Esophagus muscularis mucosa (tissue), 4 donors: ENCODE measurements at regions not wholly inside any gene's neighbourhood (a gene's known extent, or its start where the extent isn't known, plus 50 kb on each side); places are given as distances from the start of the nearest gene placed in this dataset.

Experiments
- DNase-seq: peaks from one replicate; pipeline ENCODE4 v3.0.0-alpha.2; 2017; ENCODE audit errors: extremely low spot score
- H3K27ac ChIP-seq, 4 donors: fragments of 200-600 bp; sonication (generic); replicated peaks in 1 of 4; 1 replicate in 3 of 4; 2 replicates in 1 of 4; pipeline ENCODE4 v1.5.1; 2016 to 2019; ENCODE audit warnings: mild to moderate bottlenecking in 1 of 4
- H3K27me3 ChIP-seq, 4 donors: fragments of 200-600 bp; sonication (generic); one replicate each; pipeline versions ENCODE4 v1.5.1 to v1.6.0; 2016 to 2019
- H3K36me3 ChIP-seq, 4 donors: fragments of 200-600 bp; sonication (generic); one replicate each; pipeline ENCODE4 v1.5.1; 2016 to 2019
- H3K4me1 ChIP-seq, 4 donors: fragments of 200-600 bp; sonication (generic); one replicate each; pipeline ENCODE4 v1.5.1; 2016 to 2019
- H3K4me3 ChIP-seq, 4 donors: fragments of 200-600 bp; sonication (generic); 1 replicate in 2 of 4; 2 replicates in 2 of 4; pipeline ENCODE4 v1.5.1; 2016 to 2019; ENCODE audit warnings: mild to moderate bottlenecking in 4 of 4, moderate library complexity in 1 of 4
- H3K9me3 ChIP-seq, 4 donors: fragments of 200-600 bp; sonication (generic); 1 replicate in 3 of 4; 2 replicates in 1 of 4; pipeline ENCODE4 v1.5.1; 2016 to 2019
- CTCF ChIP-seq, 3 experiments: fragments of 200-600 bp in 2 of 3; fragments of 450-650 bp in 1 of 3; sonication (generic) in 2 of 3; IDR thresholded peaks; one replicate each; pipeline ENCODE4 v1.5.1; 2017 to 2019; ENCODE audit warnings: antibody characterized with exemption in 3 of 3, mild to moderate bottlenecking in 2 of 3, moderate library complexity in 1 of 3
- EP300 ChIP-seq: sonication (generic); formaldehyde crosslinking; IDR thresholded peaks from one replicate; pipeline ENCODE4 v1.6.1; 2017; ENCODE audit warnings: antibody characterized with exemption
- POLR2A ChIP-seq: fragments of 450-650 bp; IDR thresholded peaks from one replicate; pipeline ENCODE4 v1.6.1; 2017; ENCODE audit warnings: antibody characterized with exemption, moderate library complexity, mild to moderate bottlenecking, low read depth
- POLR2AphosphoS5 ChIP-seq, 2 donors: sonication (generic); formaldehyde crosslinking; IDR thresholded peaks; one replicate each; pipeline ENCODE4 v1.6.1; 2017; ENCODE audit warnings: antibody characterized with exemption in 2 of 2
- WGBS: methylation state at CpG from one replicate; pipeline ENCODE4 v1.1.5; 2018; 5-methylcytosine and 5-hydroxymethylcytosine counted together
- intact Hi-C: fragments of 100-400 bp; cut with DNase I; formaldehyde crosslinking; loops from one replicate; pipeline ENCODE4 v1.15.1; 2023

GRCh38 chr10:125281091-125281490 is 120.7 kb upstream of the CTBP2 start:
- Histone ChIP-seq H3K27ac (no peak overlapping the region), H3K4me3 (no peak overlapping the region), H3K27me3 (peaks cover 0 to 11% (median 0%) of the 10 kb centered on the region in 4 donors), H3K4me1 (no peaks in the 10 kb centered on the region), H3K36me3 (no peaks in the 10 kb centered on the region), H3K9me3 (peaks cover 0 to 12% (median 5%) of the 10 kb centered on the region in 4 donors)
- TF ChIP-seq POLR2AphosphoS5 (IDR thresholded peaks at IDR 0.05) (no peak), EP300 (no peak), POLR2A (no peak), CTCF (IDR thresholded peaks at IDR 0.05) (no peak)
- DNase-seq: no peak
- intact Hi-C loops: no loop called here
- 76% methylated on average over 6 of the region's 6 CpGs for WGBS

DNA sequence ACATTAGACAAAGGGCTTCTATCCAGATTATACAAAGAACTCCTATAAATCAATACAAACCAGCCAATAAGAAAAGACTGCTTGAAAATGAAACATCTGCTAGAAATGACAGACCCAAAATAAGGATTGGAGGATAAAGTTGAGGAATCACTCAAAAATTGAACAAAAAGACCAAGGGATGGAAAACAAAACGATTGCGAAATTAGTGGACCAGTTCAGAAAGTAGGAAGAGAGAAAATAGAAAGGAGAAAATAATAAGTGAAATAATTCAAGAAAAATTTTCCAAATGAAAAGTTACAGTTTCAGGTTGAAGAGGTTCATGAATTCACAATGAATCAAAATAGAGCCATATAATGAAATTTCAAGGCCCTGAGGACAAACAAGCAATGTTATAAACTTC is 115.8 kb upstream of the CTBP2 start:
- Histone ChIP-seq H3K4me1 (no peaks in the 10 kb centered on the region), H3K27ac (no peak overlapping the region), H3K36me3 (no peaks in the 10 kb centered on the region), H3K27me3 (no peaks in the 10 kb centered on the region), H3K9me3 (peaks cover 0 to 19% (median 6%) of the 10 kb centered on the region in 4 donors), H3K4me3 (no peak overlapping the region)
- 89% methylated on average over 2 of the region's 2 CpGs for WGBS
- intact Hi-C loops: no loop called here
- no peak for DNase-seq
- no peak for TF ChIP-seq CTCF (IDR thresholded peaks at IDR 0.05)
- no peak for TF ChIP-seq POLR2AphosphoS5 (IDR thresholded peaks at IDR 0.05)
- no peak for TF ChIP-seq POLR2A
- no peak for TF ChIP-seq EP300

DNA sequence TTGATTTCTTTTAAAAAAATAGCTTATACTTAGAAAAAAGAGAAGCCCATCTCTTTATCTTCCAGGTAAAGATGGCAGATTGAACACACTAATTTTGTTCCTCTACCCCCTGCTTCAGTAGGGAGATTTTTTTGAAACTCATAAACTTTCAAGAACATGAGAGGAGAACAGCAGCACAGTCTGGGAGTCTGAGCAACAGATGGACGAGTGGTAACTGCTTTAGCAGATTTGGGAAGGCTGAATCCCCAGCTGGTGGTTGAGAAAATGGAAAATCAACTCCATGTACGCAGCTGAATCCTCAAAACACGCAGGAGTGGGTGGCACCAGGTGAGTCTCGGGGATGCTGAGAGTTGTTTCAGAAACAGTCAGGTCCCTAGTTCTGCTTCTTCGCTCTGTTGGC is 114.6 kb upstream of the CTBP2 start:
- 72% methylated on average over 4 of the region's 5 CpGs for WGBS

DNA sequence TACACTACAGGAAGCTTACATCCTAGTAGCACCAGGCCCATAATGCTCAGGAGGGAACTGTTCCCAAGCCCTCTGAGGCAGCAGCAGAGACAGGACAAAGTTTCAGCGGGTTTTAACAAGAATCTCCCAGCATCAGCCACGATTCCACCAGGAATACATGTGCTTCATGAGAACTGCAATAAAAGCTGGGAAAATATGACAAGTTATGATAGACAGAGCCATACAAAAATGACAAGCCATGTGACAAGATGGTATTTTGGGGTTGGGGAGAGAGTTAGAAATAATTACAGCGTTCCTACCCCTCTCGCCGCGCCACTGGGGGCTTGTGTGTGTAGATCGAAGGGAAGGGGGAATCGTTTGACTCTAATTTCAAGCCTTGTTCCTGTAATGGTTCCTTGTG is 112.7 kb upstream of the CTBP2 start:
- TF ChIP-seq EP300 (no peak), POLR2AphosphoS5 (IDR thresholded peaks at IDR 0.05) (no peak)
- H3K27me3 ChIP-seq: peaks cover 0 to 5% (median 0%) of the 10 kb centered on the region in 4 donors
- no peaks in the 10 kb centered on the region for H3K4me1 ChIP-seq
- H3K27ac ChIP-seq: no peak overlapping the region
- 93% methylated on average over 8 of the region's 8 CpGs for WGBS
- no peaks in the 10 kb centered on the region for H3K36me3 ChIP-seq
- H3K4me3 ChIP-seq: no peak overlapping the region
- peaks cover 0 to 19% (median 6%) of the 10 kb centered on the region in 4 donors for H3K9me3 ChIP-seq
- no peak for DNase-seq
- intact Hi-C loops: no loop called here

More for the DNA sequence above, 114.6 kb upstream of the CTBP2 start:
- DNase-seq: no peak
- TF ChIP-seq CTCF (IDR thresholded peaks at IDR 0.05): no peak
- no peak for TF ChIP-seq EP300
- no peak for TF ChIP-seq POLR2AphosphoS5 (IDR thresholded peaks at IDR 0.05)
- no peak for TF ChIP-seq POLR2A
- no peaks in the 10 kb centered on the region for H3K36me3 ChIP-seq
- intact Hi-C loops: no loop called here
- H3K4me1 ChIP-seq: no peaks in the 10 kb centered on the region
- H3K27ac ChIP-seq: no peak overlapping the region
- H3K27me3 ChIP-seq: peaks cover 0 to 3% (median 0%) of the 10 kb centered on the region in 4 donors
- peaks cover 0 to 19% (median 6%) of the 10 kb centered on the region in 4 donors for H3K9me3 ChIP-seq
- no peak overlapping the region for H3K4me3 ChIP-seq

DNA sequence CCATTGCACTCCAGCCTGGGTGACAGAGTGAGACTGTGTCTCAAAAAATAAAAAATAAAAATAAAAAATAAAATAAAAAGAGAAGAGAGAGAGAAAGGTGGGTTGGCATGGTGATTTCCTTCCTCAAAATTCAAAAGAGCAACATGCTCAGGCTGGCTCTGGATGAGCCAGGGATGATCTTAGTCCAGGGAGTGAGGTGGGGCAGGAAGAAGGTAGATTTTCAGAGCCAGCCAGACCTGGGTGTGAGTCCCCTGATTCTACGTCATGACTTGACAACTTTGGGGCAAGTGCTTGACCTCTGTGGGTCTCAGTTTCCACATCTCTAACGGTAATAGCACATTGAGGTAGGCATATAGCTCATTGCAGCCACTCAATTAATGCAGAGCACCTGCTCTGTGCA is 109.4 kb upstream of the CTBP2 start:
- intact Hi-C loops: no loop called here

More for the DNA sequence above, 109.4 kb upstream of the CTBP2 start:
- H3K27me3 ChIP-seq: peaks cover 0 to 12% (median 0%) of the 10 kb centered on the region in 4 donors
- no peaks in the 10 kb centered on the region for H3K36me3 ChIP-seq
- no peaks in the 10 kb centered on the region for H3K4me1 ChIP-seq
- TF ChIP-seq EP300 (no peak), POLR2AphosphoS5 (IDR thresholded peaks at IDR 0.05) (no peak), CTCF (IDR thresholded peaks at IDR 0.05) (no peak)
- DNase-seq: no peak
- no peaks in the 10 kb centered on the region for H3K9me3 ChIP-seq
- H3K27ac ChIP-seq: no peak overlapping the region
- WGBS: 87% methylated on average over 2 of the region's 2 CpGs
- no peak overlapping the region for H3K4me3 ChIP-seq
